Central memory CD8-positive, alpha-beta T cell (primary cell): ENCODE measurements at regions not wholly inside any gene's neighbourhood (a gene's known extent, or its start where the extent isn't known, plus 50 kb on each side); places are given as distances from the start of the nearest gene placed in this dataset.

Experiments
- ATAC-seq: fragments of 150-1000 bp; cut with Tn5 transposase; replicated peaks from 2 replicates; pipeline ENCODE4 v1.10.0; 2022; ENCODE audit warnings: mild to moderate bottlenecking, moderate FRiP score, moderate number of reproducible peaks; ENCODE audit not compliant: poor library complexity, severe bottlenecking; ENCODE audit errors: extremely low read depth
- DNase-seq, 2 donors: peaks; one replicate each; pipeline ENCODE4 v3.0.0; 2021; ENCODE audit warnings: low spot score in 2 of 2
- H3K27ac Mint-ChIP-seq: one replicate; pipeline ENCODE4 v1.8.0; 2022; ENCODE audit warnings: low read depth, mild to moderate bottlenecking, moderate library complexity, mixed read lengths
- H3K27me3 Mint-ChIP-seq: one replicate; pipeline ENCODE4 v1.8.0; 2022; ENCODE audit warnings: mixed read lengths
- H3K36me3 Mint-ChIP-seq: one replicate; pipeline ENCODE4 v1.8.0; 2022; ENCODE audit warnings: mild to moderate bottlenecking, moderate library complexity, mixed read lengths; ENCODE audit not compliant: insufficient read depth
- H3K4me1 Mint-ChIP-seq: one replicate; pipeline ENCODE4 v1.8.0; 2022; ENCODE audit warnings: mixed read lengths
- H3K4me3 Mint-ChIP-seq: one replicate; pipeline ENCODE4 v1.8.0; 2022; ENCODE audit warnings: mild to moderate bottlenecking, moderate library complexity, mixed read lengths
- H3K9me3 Mint-ChIP-seq: one replicate; pipeline ENCODE4 v1.8.0; 2022; ENCODE audit warnings: mixed read lengths

DNA sequence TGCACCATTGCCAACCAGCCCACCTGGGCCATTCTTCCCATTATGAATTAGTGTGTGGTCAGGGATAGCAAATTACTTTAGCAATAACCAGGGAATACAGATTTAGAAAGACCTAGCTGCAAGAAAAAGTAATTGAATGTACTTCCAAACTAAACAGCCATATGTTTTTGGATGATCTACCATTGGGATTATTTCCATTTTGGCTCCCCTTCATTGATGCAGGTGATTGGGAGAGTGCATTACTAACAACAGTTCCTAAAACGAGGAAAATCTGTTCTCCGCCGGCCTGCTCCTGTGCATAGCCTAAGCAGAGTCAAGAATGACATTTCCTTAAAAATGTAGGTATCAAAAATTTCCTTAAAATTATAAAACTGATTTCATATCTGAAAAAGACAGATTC, 58.5 kb downstream of the MAIP1 start:
- peaks cover 56% of the 10 kb centered on the region for H3K27me3 Mint-ChIP-seq
- H3K4me3 Mint-ChIP-seq, result no peak overlapping the region
- no peaks in the 10 kb centered on the region for H3K36me3 Mint-ChIP-seq
- DNase-seq (no peak), ATAC-seq (no peak)
- no peaks in the 10 kb centered on the region for H3K4me1 Mint-ChIP-seq
- no peak overlapping the region for H3K27ac Mint-ChIP-seq
- no peaks in the 10 kb centered on the region for H3K9me3 Mint-ChIP-seq

DNA sequence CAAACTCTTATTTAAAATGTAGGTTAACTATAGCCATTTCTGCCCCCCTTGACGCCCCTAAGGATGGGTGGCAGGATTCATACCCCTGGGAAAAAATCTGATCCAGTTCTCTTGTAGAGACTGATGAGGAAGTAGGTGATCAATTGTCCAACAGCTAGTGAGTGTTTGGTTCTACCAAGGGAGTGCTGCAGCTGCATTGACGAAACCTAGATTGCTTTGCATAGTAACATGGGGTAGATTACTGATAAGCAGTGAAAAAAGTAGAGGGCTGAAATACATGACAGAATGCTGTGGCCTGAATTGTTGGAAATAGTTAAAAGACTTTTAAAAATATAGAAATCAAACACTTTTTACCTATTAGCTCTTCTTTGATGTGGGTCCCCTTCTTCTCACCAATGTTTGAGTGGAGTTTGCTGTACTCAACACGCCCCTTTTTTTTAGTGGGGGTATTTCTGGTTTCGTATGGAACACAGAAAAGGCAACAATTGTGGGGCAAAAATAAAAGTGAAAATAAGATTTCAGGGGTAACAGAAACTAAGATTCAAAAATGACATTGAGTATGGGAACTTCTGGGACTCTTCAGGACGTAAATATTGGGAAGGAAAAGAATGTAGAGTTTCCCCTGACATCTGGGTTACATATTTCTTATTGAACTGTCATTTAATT, 66.2 kb downstream of the MAIP1 start:
- no peaks in the 10 kb centered on the region for H3K4me1 Mint-ChIP-seq
- no peak for ATAC-seq
- peaks cover 50% of the 10 kb centered on the region for H3K27me3 Mint-ChIP-seq
- no peaks in the 10 kb centered on the region for H3K9me3 Mint-ChIP-seq
- no peak for DNase-seq
- no peak overlapping the region for H3K27ac Mint-ChIP-seq
- H3K4me3 Mint-ChIP-seq, result no peak overlapping the region
- no peaks in the 10 kb centered on the region for H3K36me3 Mint-ChIP-seq

DNA sequence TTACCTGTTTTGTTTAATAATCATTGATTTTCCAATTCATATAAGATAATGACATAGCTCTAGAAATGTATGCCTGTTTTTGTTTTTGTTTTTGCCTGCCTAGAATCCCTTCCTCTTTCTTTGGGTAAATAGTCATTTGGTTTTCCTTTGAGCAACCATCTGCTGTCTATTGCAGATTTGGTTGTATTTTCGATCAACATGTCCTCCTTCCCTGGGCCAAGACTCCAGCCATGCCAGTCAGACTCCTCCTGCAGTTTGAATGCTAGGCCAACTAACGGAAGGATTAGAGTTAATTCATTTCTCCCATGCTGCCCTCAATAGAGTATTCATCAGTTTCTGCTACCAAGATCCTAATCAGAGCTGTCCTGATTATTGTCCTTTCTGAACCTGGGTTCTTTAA, 67.1 kb downstream of the MAIP1 start:
- Mint-ChIP-seq H3K4me1 (no peaks in the 10 kb centered on the region), H3K4me3 (no peak overlapping the region), H3K27ac (no peak overlapping the region), H3K27me3 (peaks cover 41% of the 10 kb centered on the region), H3K36me3 (no peaks in the 10 kb centered on the region), H3K9me3 (no peaks in the 10 kb centered on the region)
- no peak for ATAC-seq
- no peak for DNase-seq

DNA sequence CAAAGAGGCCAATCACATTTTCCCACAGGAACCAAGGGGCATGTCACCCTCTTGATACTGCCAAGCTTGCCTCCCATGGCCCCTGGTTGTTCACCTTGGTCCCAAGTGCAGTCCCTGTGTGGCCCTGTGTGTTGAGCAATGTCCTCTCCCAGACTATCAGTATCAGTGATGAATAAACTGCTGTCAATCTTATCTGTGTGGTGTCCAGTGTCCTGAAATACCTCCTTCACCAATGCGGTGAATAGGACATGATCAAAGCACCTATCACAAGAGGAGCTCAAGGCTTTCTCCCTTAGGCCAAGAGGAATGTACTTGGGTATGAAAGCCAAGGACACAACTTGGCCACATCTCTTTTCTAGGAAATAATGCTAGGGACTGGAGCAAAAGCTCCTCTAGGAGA, 68.2 kb downstream of the MAIP1 start:
- Mint-ChIP-seq H3K36me3 (no peaks in the 10 kb centered on the region), H3K27ac (no peak overlapping the region)

DNA sequence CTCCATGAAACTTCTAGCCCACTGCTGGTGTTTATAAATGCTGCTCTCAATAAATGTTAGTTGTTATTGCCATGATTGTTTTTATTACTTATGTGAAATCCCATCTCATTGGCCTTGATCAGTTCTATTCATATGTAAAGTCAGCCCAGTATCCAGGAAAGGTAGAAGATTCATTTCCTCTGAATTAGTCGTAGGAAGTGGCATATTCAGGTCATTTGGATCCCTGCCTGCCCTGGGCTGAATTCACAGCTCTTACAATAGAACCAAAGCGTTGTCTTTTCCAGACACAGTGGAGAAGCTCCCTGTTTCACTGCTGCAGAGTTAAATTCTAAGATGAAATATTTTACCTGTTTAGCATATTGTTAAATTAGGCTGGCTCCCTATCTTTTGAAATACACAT, 70.3 kb downstream of the MAIP1 start:
- Mint-ChIP-seq H3K27me3 (peaks cover 29% of the 10 kb centered on the region), H3K9me3 (no peaks in the 10 kb centered on the region), H3K27ac (no peak overlapping the region), H3K36me3 (no peaks in the 10 kb centered on the region), H3K4me3 (no peak overlapping the region), H3K4me1 (no peaks in the 10 kb centered on the region)
- ATAC-seq (no peak), DNase-seq (no peak)

More for the DNA sequence above, 68.2 kb downstream of the MAIP1 start:
- Mint-ChIP-seq H3K4me1 (no peaks in the 10 kb centered on the region), H3K4me3 (no peak overlapping the region), H3K27me3 (peaks cover 31% of the 10 kb centered on the region), H3K9me3 (no peaks in the 10 kb centered on the region)
- DNase-seq, result no peak
- no peak for ATAC-seq

DNA sequence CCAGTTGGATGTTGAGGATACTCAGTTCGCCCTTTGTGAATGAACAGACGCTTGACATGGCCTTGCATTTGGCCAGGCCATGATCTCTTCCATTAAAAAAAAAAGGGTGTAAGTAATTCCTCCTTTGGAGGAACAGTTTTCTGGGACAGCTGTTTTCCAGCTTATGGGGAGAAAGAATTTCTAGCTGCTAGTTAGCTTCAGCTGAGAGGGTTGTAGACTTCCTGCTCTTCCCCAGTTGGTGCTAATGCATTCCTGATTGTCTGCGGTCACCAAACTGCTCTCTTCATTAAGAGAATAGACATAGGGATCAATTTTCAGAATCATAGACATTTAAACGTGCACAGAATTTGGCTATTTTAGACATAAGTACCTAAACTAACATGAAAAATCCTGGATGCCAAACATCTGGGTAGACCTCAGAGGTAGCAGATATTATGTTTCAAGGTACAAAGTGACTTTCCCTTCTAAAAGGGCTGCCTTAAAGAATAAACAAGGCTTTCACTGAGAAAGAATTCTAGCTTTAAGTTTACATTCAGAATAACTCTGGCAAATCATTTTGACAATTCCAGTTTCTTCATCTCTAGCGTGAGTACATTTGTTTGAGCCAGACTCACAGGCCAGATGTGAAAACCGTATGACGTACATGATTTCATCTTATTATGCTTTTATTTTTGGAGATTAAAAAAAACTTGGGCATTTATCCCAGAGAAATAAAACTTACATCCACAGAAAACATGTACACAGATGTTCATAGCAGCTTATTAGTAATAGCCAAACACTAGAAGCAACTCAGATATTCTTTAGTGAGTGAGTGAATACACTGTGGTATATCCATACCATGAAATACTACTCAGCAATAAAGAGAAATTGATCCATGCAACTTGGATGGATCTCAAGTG, 71.2 kb downstream of the MAIP1 start:
- H3K36me3 Mint-ChIP-seq, result no peaks in the 10 kb centered on the region
- no peak overlapping the region for H3K27ac Mint-ChIP-seq
- no peaks in the 10 kb centered on the region for H3K4me1 Mint-ChIP-seq
- H3K4me3 Mint-ChIP-seq, result no peak overlapping the region
- H3K27me3 Mint-ChIP-seq, result peaks cover 21% of the 10 kb centered on the region
- no peaks in the 10 kb centered on the region for H3K9me3 Mint-ChIP-seq
- ATAC-seq, result no peak
- no peak for DNase-seq

DNA sequence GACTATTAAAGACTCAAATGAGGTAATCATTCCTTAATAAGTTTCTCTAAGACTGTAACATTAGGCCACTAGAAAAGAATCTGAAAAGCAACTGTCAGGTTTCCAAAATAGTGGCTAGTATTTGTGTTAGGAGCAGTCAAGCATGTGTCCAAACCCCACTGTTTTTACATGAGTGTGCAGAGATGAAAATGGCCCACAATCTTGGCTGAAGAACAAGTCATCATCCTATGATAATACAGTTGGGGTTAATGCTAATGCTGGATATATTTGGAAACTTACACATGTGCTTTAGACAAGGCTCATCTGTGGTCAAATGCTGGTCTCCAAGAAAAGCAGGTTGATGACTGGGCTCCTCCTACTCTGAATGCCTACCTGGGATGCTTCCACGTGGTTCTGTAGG, 73.6 kb downstream of the MAIP1 start:
- H3K9me3 Mint-ChIP-seq, result no peaks in the 10 kb centered on the region
- DNase-seq (no peak), ATAC-seq (no peak)
- H3K4me1 Mint-ChIP-seq, result no peaks in the 10 kb centered on the region
- no peak overlapping the region for H3K4me3 Mint-ChIP-seq
- H3K27me3 Mint-ChIP-seq, result peaks cover 35% of the 10 kb centered on the region
- no peaks in the 10 kb centered on the region for H3K36me3 Mint-ChIP-seq
- no peak overlapping the region for H3K27ac Mint-ChIP-seq

DNA sequence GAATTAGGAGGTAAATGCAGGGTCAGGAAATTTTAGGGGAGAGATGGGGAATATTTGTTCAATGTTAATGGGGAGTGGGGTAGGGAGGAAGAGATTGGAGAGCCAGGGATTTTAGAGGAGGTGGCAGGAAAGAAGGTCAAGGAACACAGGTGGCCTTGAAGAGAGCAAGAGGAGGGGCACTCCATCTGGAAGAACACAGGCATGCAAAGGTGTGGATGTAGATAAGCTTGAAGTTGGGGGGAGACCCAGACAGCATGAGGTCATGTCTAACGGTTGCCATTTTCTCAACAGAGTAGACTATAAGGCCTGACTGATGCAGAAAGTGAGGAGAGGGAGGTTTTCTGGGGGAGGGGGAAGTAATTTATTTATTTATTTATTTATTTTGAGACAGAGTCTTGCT, 77.5 kb downstream of the MAIP1 start:
- Mint-ChIP-seq H3K4me1 (no peaks in the 10 kb centered on the region), H3K9me3 (no peaks in the 10 kb centered on the region), H3K36me3 (no peaks in the 10 kb centered on the region), H3K4me3 (no peak overlapping the region), H3K27ac (peak overlapping the region; percentile 30), H3K27me3 (peaks cover 43% of the 10 kb centered on the region)
- ATAC-seq (no peak), DNase-seq (no peak)

DNA sequence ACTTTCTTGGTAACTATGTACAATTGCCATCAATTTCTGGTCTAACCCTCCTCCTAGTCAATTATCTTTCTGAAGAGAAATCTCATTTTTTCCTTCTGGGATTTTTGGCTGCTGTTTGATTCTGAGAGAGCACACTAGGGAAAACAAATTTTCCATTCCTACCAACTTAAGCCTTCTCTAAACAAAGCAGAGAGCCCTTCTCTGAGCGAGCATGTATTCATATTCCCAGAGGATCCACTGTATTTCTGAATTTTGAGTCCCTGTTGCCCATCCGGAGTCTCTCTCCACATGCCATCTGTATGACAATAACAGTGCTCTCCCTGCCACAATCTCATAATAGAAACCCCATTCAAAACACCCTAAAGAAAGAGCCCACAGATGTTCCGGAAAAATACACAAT, 78.5 kb downstream of the MAIP1 start:
- Mint-ChIP-seq H3K27me3 (peaks cover 43% of the 10 kb centered on the region), H3K4me3 (no peak overlapping the region), H3K9me3 (no peaks in the 10 kb centered on the region), H3K27ac (no peak overlapping the region), H3K36me3 (no peaks in the 10 kb centered on the region), H3K4me1 (no peaks in the 10 kb centered on the region)
- no peak for DNase-seq
- ATAC-seq, result no peak

DNA sequence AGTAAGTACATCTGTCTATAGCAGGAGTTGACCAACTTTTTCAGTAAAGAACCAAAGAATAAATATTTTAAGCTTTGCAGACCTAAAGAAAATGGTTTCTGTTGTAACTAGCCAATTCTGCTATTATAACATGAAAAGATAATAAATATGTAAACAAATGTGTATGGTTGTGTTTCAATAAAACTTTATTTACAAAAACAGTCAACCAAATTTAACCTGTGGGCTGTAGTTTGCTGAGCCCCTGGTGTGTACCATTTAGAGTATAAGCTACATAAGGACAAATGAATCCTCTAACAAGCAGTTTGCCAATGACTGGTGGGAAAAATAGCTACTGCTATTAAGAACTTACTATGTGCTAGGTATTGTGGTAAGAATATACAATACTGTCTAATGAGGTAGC, 79.4 kb downstream of the MAIP1 start:
- Mint-ChIP-seq H3K27me3 (peaks cover 40% of the 10 kb centered on the region), H3K27ac (no peak overlapping the region), H3K4me1 (no peaks in the 10 kb centered on the region), H3K4me3 (no peak overlapping the region), H3K36me3 (no peaks in the 10 kb centered on the region), H3K9me3 (no peaks in the 10 kb centered on the region)
- no peak for DNase-seq
- no peak for ATAC-seq

DNA sequence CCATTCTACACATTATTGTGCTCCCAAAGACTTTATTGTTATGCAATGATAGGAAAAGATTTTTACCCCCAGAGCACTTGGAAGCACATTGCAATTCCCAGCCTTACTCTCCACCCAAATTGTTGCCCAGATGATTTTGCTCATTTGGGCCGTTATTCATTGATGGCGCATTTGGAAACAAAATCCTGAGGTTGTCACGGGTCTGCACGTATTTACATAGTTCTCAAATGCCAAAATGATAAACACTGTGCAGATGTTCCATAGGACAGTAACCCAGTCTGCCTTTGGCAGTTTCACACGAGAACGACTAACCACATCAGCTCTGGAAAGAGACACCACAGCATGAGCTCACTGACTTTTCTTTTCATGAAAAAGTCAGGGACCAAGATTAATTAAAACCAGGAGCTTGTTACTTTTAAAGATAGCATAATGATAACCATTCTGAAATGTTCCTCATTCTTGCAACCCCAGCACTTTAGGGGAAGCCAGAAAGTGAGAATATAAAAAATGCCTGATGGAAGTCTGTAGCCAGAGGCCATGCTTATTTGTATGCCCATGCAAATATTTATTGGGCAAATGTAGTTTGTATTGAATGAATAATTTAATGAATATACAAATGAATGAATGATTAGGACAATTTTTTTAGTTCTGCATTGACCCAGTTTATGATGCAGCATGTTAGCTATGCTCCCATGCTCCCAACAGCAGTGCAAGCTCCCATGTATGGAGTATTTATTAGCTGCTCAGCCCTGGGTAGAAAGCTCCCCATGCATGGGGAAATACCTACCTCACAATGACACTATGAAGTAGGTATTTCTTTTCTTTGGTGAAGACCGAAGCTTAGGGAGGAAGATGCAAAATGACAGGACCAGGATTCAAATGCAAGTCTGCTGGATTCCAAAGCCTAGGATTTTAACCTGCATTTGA, 84.6 kb downstream of the MAIP1 start:
- H3K9me3 Mint-ChIP-seq, result peaks cover 11% of the 10 kb centered on the region

DNA sequence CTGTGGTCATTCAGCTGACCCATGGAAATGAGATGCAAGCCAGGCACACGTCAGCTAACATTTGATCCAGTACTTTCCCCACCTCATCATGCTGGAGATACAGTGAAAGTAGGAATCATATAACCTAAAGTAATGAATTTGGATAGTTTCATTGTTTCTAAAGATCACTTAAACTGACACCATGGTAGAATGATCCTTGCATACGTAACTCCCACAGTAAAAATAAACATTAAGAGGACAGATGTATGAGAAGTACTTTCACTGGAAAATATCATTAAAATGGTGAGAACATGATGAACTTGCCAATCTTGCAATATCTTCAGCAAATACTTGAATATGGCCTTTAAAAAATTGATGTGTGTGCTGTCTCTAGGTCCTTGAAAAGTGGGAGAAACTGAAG, 85.4 kb downstream of the MAIP1 start:
- no peak overlapping the region for H3K27ac Mint-ChIP-seq
- H3K4me1 Mint-ChIP-seq, result no peaks in the 10 kb centered on the region
- H3K9me3 Mint-ChIP-seq, result peaks cover 15% of the 10 kb centered on the region
- no peak for DNase-seq
- H3K4me3 Mint-ChIP-seq, result no peak overlapping the region
- H3K36me3 Mint-ChIP-seq, result no peaks in the 10 kb centered on the region
- peaks cover 16% of the 10 kb centered on the region for H3K27me3 Mint-ChIP-seq
- no peak for ATAC-seq

More for the DNA sequence above, 84.6 kb downstream of the MAIP1 start:
- DNase-seq (no peak), ATAC-seq (no peak)
- H3K27ac Mint-ChIP-seq, result no peak overlapping the region
- H3K4me1 Mint-ChIP-seq, result no peaks in the 10 kb centered on the region
- H3K4me3 Mint-ChIP-seq, result no peak overlapping the region
- peaks cover 17% of the 10 kb centered on the region for H3K27me3 Mint-ChIP-seq
- H3K36me3 Mint-ChIP-seq, result no peaks in the 10 kb centered on the region
